ENCODE measurements at regions not wholly inside any gene's neighbourhood (a gene's known extent, or its start where the extent isn't known, plus 50 kb on each side); places are given as distances from the start of the nearest gene placed in this dataset.

- no peak overlapping the region for H3K27ac ChIP-seq (ENCODE audit: low read length)
- no peaks in the 10 kb centered on the region for H3K79me2 ChIP-seq (replicated peaks; ENCODE audit: insufficient read depth, low read length)
- no peak overlapping the region for H2AFZ ChIP-seq (ENCODE audit: low read depth, low read length)
- H3F3A ChIP-seq (ENCODE audit: insufficient read depth, low read length, poor library complexity, severe bottlenecking), result no peaks in the 10 kb centered on the region
- TF ChIP-seq TAF1 (IDR thresholded peaks at IDR 0.05; ENCODE audit: low read depth) (no peak), REST (IDR thresholded peaks at IDR 0.05; ENCODE audit: borderline replicate concordance) (no peak), CTCF (IDR thresholded peaks at IDR 0.05; ENCODE audit: poor library complexity, severe bottlenecking) (no peak)
- no peak overlapping the region for H3K9ac ChIP-seq (ENCODE audit: low read length)
- no peaks in the 10 kb centered on the region for H3K27me3 ChIP-seq (ENCODE audit: insufficient read depth, low read depth, low read length)
- H4K20me1 ChIP-seq (ENCODE audit: insufficient read depth), result no peaks in the 10 kb centered on the region
- H3K4me2 ChIP-seq (ENCODE audit: low read length), result no peak overlapping the region
- H3K9me2 ChIP-seq (ENCODE audit: insufficient read depth, low read length), result no peaks in the 10 kb centered on the region
- H3K36me3 ChIP-seq (ENCODE audit: insufficient read depth, low read length), result no peaks in the 10 kb centered on the region
- no peaks in the 10 kb centered on the region for H3K9me3 ChIP-seq (ENCODE audit: low read length)
- H3K4me3 ChIP-seq (ENCODE audit: low read length), result no peak overlapping the region
Observed at GRCh38 chr12:60263161-60263560, 667.3 kb downstream of the SLC16A7 start.

- H3K36me3 ChIP-seq (ENCODE audit: insufficient read depth, low read length), result no peaks in the 10 kb centered on the region
- no peaks in the 10 kb centered on the region for H3F3A ChIP-seq (ENCODE audit: insufficient read depth, low read length, poor library complexity, severe bottlenecking)
- H4K20me1 ChIP-seq (ENCODE audit: insufficient read depth), result no peaks in the 10 kb centered on the region
- H3K4me2 ChIP-seq (ENCODE audit: low read length), result no peak overlapping the region
- H2AFZ ChIP-seq (ENCODE audit: low read depth, low read length), result no peak overlapping the region
- TF ChIP-seq REST (IDR thresholded peaks at IDR 0.05; ENCODE audit: borderline replicate concordance), result no peak
- no peak for TF ChIP-seq POLR2AphosphoS5 (IDR thresholded peaks at IDR 0.05)
- no peak for TF ChIP-seq TAF1 (IDR thresholded peaks at IDR 0.05; ENCODE audit: low read depth)
- no peak for TF ChIP-seq SMC3 (conservative IDR thresholded peaks at IDR 0.05; ENCODE audit: poor library complexity)
- TF ChIP-seq MXI1 (conservative IDR thresholded peaks at IDR 0.05; ENCODE audit: poor library complexity, severe bottlenecking), result no peak
- TF ChIP-seq EP300 (conservative IDR thresholded peaks at IDR 0.05; ENCODE audit: poor library complexity, severe bottlenecking), result no peak
- TF ChIP-seq RAD21 (conservative IDR thresholded peaks at IDR 0.05), result no peak
- no peaks in the 10 kb centered on the region for H3K9me3 ChIP-seq (ENCODE audit: low read length)
- H3K79me2 ChIP-seq (replicated peaks; ENCODE audit: insufficient read depth, low read length), result no peaks in the 10 kb centered on the region
- no peaks in the 10 kb centered on the region for H3K9me2 ChIP-seq (ENCODE audit: insufficient read depth, low read length)
- H3K27ac ChIP-seq (ENCODE audit: low read length), result no peak overlapping the region
- no peaks in the 10 kb centered on the region for H3K27me3 ChIP-seq (ENCODE audit: insufficient read depth, low read depth, low read length)
- no peak overlapping the region for H3K4me3 ChIP-seq (ENCODE audit: low read length)
- no peak overlapping the region for H3K9ac ChIP-seq (ENCODE audit: low read length)
Observed at GRCh38 chr12:60263836-60264493, 668.1 kb downstream of the SLC16A7 start.

All from neural cell (in vitro differentiated cells).